H1 (cell line): ENCODE measurements at regions not wholly inside any gene's neighbourhood (a gene's known extent, or its start where the extent isn't known, plus 50 kb on each side); places are given as distances from the start of the nearest gene placed in this dataset.

Experiments used
- CTCF ChIA-PET: fragments of 300-600 bp; sonication (Branson Sonifier 250); formaldehyde crosslinking; loops from one replicate; lab custom pipeline; 2021; ENCODE audit not compliant: partially characterized antibody; lab: Charles Lee
- POLR2A ChIA-PET: fragments of 300-600 bp; sonication (Branson Sonifier 250); formaldehyde crosslinking; loops from one replicate; lab custom pipeline; 2021; ENCODE audit warnings: inconsistent platforms; ENCODE audit not compliant: partially characterized antibody; lab: Charles Lee
- DNase-seq, 2 experiments: peaks; one replicate each; pipeline versions ENCODE4 v3.0.0 to v3.0.0-alpha.2; 2010 to 2022; ENCODE audit warnings: low spot score in 2 of 2, low read depth in 1 of 2, mixed read lengths in 1 of 2
- FAIRE-seq: peaks from 2 replicates; lab custom pipeline; 2011; peaks lifted over from hg19 to GRCh38; lab: Jason Lieb, UNC
- H2AFZ ChIP-seq: 2 replicates; pipeline ENCODE4 v1.8.1; 2012; ENCODE audit warnings: low read length, inconsistent platforms
- H2AK5ac ChIP-seq: 2 replicates; pipeline ENCODE4 v1.6.1; 2013; ENCODE audit warnings: low read depth, low read length
- H2BK120ac ChIP-seq: replicated peaks from 2 replicates; pipeline ENCODE3; 2013; ENCODE audit warnings: low read depth, low read length, inconsistent platforms
- H2BK12ac ChIP-seq: 2 replicates; pipeline ENCODE4 v1.6.1; 2013; ENCODE audit warnings: low read depth, low read length
- H2BK15ac ChIP-seq: 2 replicates; pipeline ENCODE4 v1.6.1; 2013; ENCODE audit warnings: low read length
- H2BK20ac ChIP-seq: 2 replicates; pipeline ENCODE4 v1.6.1; 2013; ENCODE audit warnings: low read length
- H2BK5ac ChIP-seq: 2 replicates; pipeline ENCODE4 v1.6.1; 2013; ENCODE audit warnings: low read depth, low read length
- H3K14ac ChIP-seq: 2 replicates; pipeline ENCODE4 v1.6.1; 2013; ENCODE audit warnings: inconsistent platforms; ENCODE audit not compliant: insufficient read length
- H3K18ac ChIP-seq: 2 replicates; pipeline ENCODE4 v1.6.1; 2013; ENCODE audit warnings: low read length; ENCODE audit errors: extremely low read depth
- H3K23ac ChIP-seq: 2 replicates; pipeline ENCODE4 v1.6.1; 2013; ENCODE audit warnings: inconsistent platforms; ENCODE audit not compliant: insufficient read length
- H3K23me2 ChIP-seq: 2 replicates; pipeline ENCODE4 v1.6.1; 2013; ENCODE audit warnings: low read depth, low read length
- H3K27ac ChIP-seq: 2 replicates; pipeline ENCODE4 v1.6.1; 2011; ENCODE audit warnings: low read depth, low read length, inconsistent platforms
- H3K27me3 ChIP-seq, 4 experiments: replicated peaks in 1 of 4; 1 replicate in 1 of 4; 2 replicates in 3 of 4; pipeline versions ENCODE4 v1.6.1 to v1.8.1; 2011 to 2013; ENCODE audit warnings: low read length in 3 of 4, mild to moderate bottlenecking in 3 of 4, inconsistent platforms in 2 of 4, mixed read lengths in 2 of 4, moderate library complexity in 1 of 4; ENCODE audit not compliant: control insufficient read depth in 3 of 4, insufficient read depth in 3 of 4; ENCODE audit errors: extremely low read depth in 1 of 4
- H3K36me3 ChIP-seq, 4 experiments: 2 replicates each; pipeline versions ENCODE4 v1.6.1 to v1.8.1; 2011 to 2013; ENCODE audit warnings: mild to moderate bottlenecking in 4 of 4, low read length in 3 of 4, moderate library complexity in 2 of 4, control low read depth in 1 of 4, inconsistent platforms in 1 of 4; ENCODE audit not compliant: insufficient read depth in 4 of 4, control insufficient read depth in 2 of 4
- H3K4ac ChIP-seq: replicated peaks from 2 replicates; pipeline ENCODE3; 2013; ENCODE audit warnings: low read length, low read depth, mixed read lengths, inconsistent platforms; ENCODE audit not compliant: insufficient read length
- H3K4me1 ChIP-seq, 4 experiments: replicated peaks in 1 of 4; 1 replicate in 1 of 4; 2 replicates in 3 of 4; pipeline versions ENCODE4 v1.6.1 to v1.8.1; 2011 to 2013; ENCODE audit warnings: low read length in 3 of 4, inconsistent platforms in 2 of 4, mixed read lengths in 1 of 4; ENCODE audit not compliant: insufficient read depth in 4 of 4, control insufficient read depth in 3 of 4
- H3K4me2 ChIP-seq, 2 experiments: 2 replicates each; pipeline versions ENCODE4 v1.6.1 to v1.8.1; 2011 to 2013; ENCODE audit warnings: low read depth in 2 of 2, low read length in 2 of 2, control low read depth in 1 of 2, inconsistent platforms in 1 of 2, mild to moderate bottlenecking in 1 of 2; ENCODE audit not compliant: insufficient read depth in 1 of 2
- H3K4me3 ChIP-seq, 4 experiments: fragments of 200-600, 300-600 bp in 1 of 4; sonication (generic), shearing (Covaris generic), sonication (Bioruptor Twin) in 1 of 4; 2 replicates each; pipeline versions ENCODE4 v1.5.1 to v1.8.1; 2011 to 2016; ENCODE audit warnings: low read length in 4 of 4, low read depth in 3 of 4, control low read depth in 2 of 4, inconsistent platforms in 2 of 4, mild to moderate bottlenecking in 2 of 4, mixed read lengths in 1 of 4, moderate library complexity in 1 of 4; ENCODE audit not compliant: insufficient read depth in 2 of 4; ENCODE audit errors: extremely low read depth in 1 of 4
- H3K56ac ChIP-seq: replicated peaks from 2 replicates; pipeline ENCODE3; 2013; ENCODE audit warnings: low read depth, mild to moderate bottlenecking, mixed read lengths, low read length, inconsistent platforms; ENCODE audit not compliant: insufficient read length
- H3K79me1 ChIP-seq: 2 replicates; pipeline ENCODE4 v1.6.1; 2013; ENCODE audit warnings: low read depth, low read length, control low read depth
- H3K79me2 ChIP-seq, 2 experiments: 2 replicates each; pipeline versions ENCODE4 v1.6.1 to v1.8.1; 2012 to 2013; ENCODE audit warnings: low read length in 2 of 2, mild to moderate bottlenecking in 2 of 2, inconsistent platforms in 1 of 2; ENCODE audit not compliant: insufficient read depth in 2 of 2, control insufficient read depth in 1 of 2
- H3K9ac ChIP-seq, 4 experiments: replicated peaks in 1 of 4; 1 replicate in 1 of 4; 2 replicates in 3 of 4; pipeline versions ENCODE4 v1.6.1 to v1.8.1; 2011 to 2013; ENCODE audit warnings: low read depth in 3 of 4, low read length in 3 of 4, control low read depth in 2 of 4, mild to moderate bottlenecking in 2 of 4, moderate library complexity in 2 of 4, inconsistent platforms in 1 of 4; ENCODE audit errors: extremely low read depth in 1 of 4
- H3K9me3 ChIP-seq, 2 experiments: 2 replicates each; pipeline versions ENCODE4 v1.6.1 to v1.8.1; 2012 to 2013; ENCODE audit warnings: mild to moderate bottlenecking in 2 of 2, moderate library complexity in 2 of 2, control low read depth in 1 of 2, inconsistent platforms in 1 of 2, low read depth in 1 of 2, low read length in 1 of 2, mixed read lengths in 1 of 2; ENCODE audit not compliant: insufficient read depth in 2 of 2
- H4K20me1 ChIP-seq, 2 experiments: replicated peaks in 1 of 2; 2 replicates each; pipeline versions ENCODE3 to v1.8.1; 2011 to 2013; ENCODE audit warnings: inconsistent platforms in 2 of 2, low read length in 2 of 2, mild to moderate bottlenecking in 1 of 2; ENCODE audit not compliant: insufficient read depth in 2 of 2, control insufficient read depth in 1 of 2
- H4K5ac ChIP-seq: 2 replicates; pipeline ENCODE4 v1.6.1; 2013; ENCODE audit warnings: low read length, low read depth, mixed read lengths, inconsistent platforms; ENCODE audit not compliant: insufficient read length
- H4K8ac ChIP-seq: 2 replicates; pipeline ENCODE4 v1.8.0; 2013; ENCODE audit warnings: mild to moderate bottlenecking, moderate library complexity, low read length, inconsistent platforms; ENCODE audit not compliant: insufficient read depth; ENCODE audit errors: extremely low read depth
- H4K91ac ChIP-seq: replicated peaks from 2 replicates; pipeline ENCODE3; 2013; ENCODE audit warnings: low read length, mixed read lengths, inconsistent platforms; ENCODE audit not compliant: insufficient read length
- BCL11A ChIP-seq, 2 experiments: IDR thresholded peaks; one replicate each; pipeline ENCODE4 v1.6.1; 2011; ENCODE audit warnings: low read depth in 2 of 2, low read length in 2 of 2, mild to moderate bottlenecking in 2 of 2
- EP300 ChIP-seq, 2 experiments: IDR thresholded peaks; 1 replicate in 1 of 2; 2 replicates in 1 of 2; pipeline ENCODE4 v1.6.1; 2011 to 2012; ENCODE audit warnings: low read depth in 2 of 2, low read length in 2 of 2, mild to moderate bottlenecking in 2 of 2, borderline replicate concordance in 1 of 2, inconsistent platforms in 1 of 2, moderate library complexity in 1 of 2
- KDM5A ChIP-seq: fragments of 200-600 bp; IDR thresholded peaks from 2 replicates; pipeline ENCODE4 v1.7.1; 2012; ENCODE audit warnings: mild to moderate bottlenecking, low read length, inconsistent platforms, mixed read lengths
- PHF8 ChIP-seq: fragments of 200-600 bp; sonication (generic); conservative IDR thresholded peaks from 2 replicates; pipeline ENCODE4 v1.7.1; 2012; ENCODE audit warnings: low read depth, mild to moderate bottlenecking, inconsistent platforms, low read length, moderate library complexity
- TCF12 ChIP-seq: IDR thresholded peaks from 2 replicates; pipeline ENCODE4 v1.6.1; 2011; ENCODE audit warnings: low read depth, mild to moderate bottlenecking, low read length
- USF2 ChIP-seq: IDR thresholded peaks from 2 replicates; pipeline ENCODE4 v1.6.1; 2011; ENCODE audit warnings: low read length, improper control_type of control experiment
- WGBS, 2 experiments: shearing (Covaris generic) in 1 of 2; methylation state at CpG; one replicate each; pipeline versions ENCODE4 v1.1.6 to v1.1.7; 2013 to 2015; ENCODE audit warnings: low lambda C conversion rate in 2 of 2, mixed read lengths in 2 of 2, inconsistent platforms in 1 of 2, low coverage in 1 of 2, missing lambda C conversion rate in 1 of 2; ENCODE audit not compliant: insufficient replicate concordance in 2 of 2, insufficient coverage in 1 of 2, insufficient read length in 1 of 2; ENCODE audit errors: extremely low coverage in 1 of 2, missing lambda C conversion rate in 1 of 2; 5-methylcytosine and 5-hydroxymethylcytosine counted together

GRCh38 chr20:9969626-9970025 lies 65.2 kb upstream of the ANKEF1 start:
- Histone ChIP-seq H3K36me3 (no peaks in the 10 kb centered on the region), H3K27me3 (no peaks in the 10 kb centered on the region), H2BK15ac (no peak overlapping the region), H3K9ac (no peak overlapping the region), H3K23me2 (no peaks in the 10 kb centered on the region), H3K4me3 (no peak overlapping the region), H2BK120ac (no peak overlapping the region), H3K4me1 (no peaks in the 10 kb centered on the region), H2AK5ac (no peak overlapping the region), H4K91ac (no peak overlapping the region), H3K9me3 (no peaks in the 10 kb centered on the region), H3K56ac (no peak overlapping the region), H3K79me1 (no peaks in the 10 kb centered on the region), H2BK12ac (no peak overlapping the region), H3K27ac (no peak overlapping the region), H4K20me1 (no peaks in the 10 kb centered on the region), H3K18ac (no peak overlapping the region)
- no peak for DNase-seq
- TF ChIP-seq EP300 (IDR thresholded peaks at IDR 0.05; ENCODE audit: borderline replicate concordance in 1 of 2, low read depth in 2 of 2, low read length in 2 of 2) = no peak
- TF ChIP-seq PHF8 = no peak
- no peak for TF ChIP-seq BCL11A (IDR thresholded peaks at IDR 0.05; ENCODE audit: low read depth in 2 of 2, low read length in 2 of 2)
- TF ChIP-seq USF2 = no peak
- no peak for TF ChIP-seq KDM5A
- TF ChIP-seq TCF12 = no peak
- TF ChIP-seq, all 59 proteins: peak for 0
- Histone ChIP-seq H2AFZ (no peak overlapping the region), H4K5ac (no peak overlapping the region), H3K4ac (no peak overlapping the region), H3K79me2 (no peaks in the 10 kb centered on the region), H3K23ac (no peak overlapping the region), H2BK5ac (no peak overlapping the region), H3K4me2 (no peak overlapping the region), H2BK20ac (no peak overlapping the region), H4K8ac (no peak overlapping the region), H3K14ac (no peak overlapping the region)
- ChIA-PET CTCF (interaction anchor here (0.9 to 2.8 kb wide), 4 partner anchors 9 to 352 kb away, joined by 3 to 13 read pairs (median 6); no protein-coding TSS in a partner anchor), POLR2A (no interaction called here)
- WGBS, 2 experiments = 83% methylated on average over 1 of the region's 1 CpG; no CpG with 5 or more reads in 1 of the 2 experiments
- FAIRE-seq = no peak
